Duodenal mucosa (tissue), 2 donors: ENCODE measurements at regions not wholly inside any gene's neighbourhood (a gene's known extent, or its start where the extent isn't known, plus 50 kb on each side); places are given as distances from the start of the nearest gene placed in this dataset.

Source experiments
- H3K27ac ChIP-seq: one replicate; pipeline ENCODE4 v1.7.0; 2013; ENCODE audit warnings: low read depth, low read length
- H3K27me3 ChIP-seq, 2 donors: one replicate each; pipeline ENCODE4 v1.7.0; 2013; ENCODE audit warnings: low read length in 2 of 2, control low read depth in 1 of 2; ENCODE audit not compliant: insufficient read depth in 2 of 2, control insufficient read depth in 1 of 2
- H3K36me3 ChIP-seq, 2 donors: one replicate each; pipeline ENCODE4 v1.7.0; 2013; ENCODE audit warnings: low read length in 2 of 2, control low read depth in 1 of 2; ENCODE audit not compliant: insufficient read depth in 2 of 2, control insufficient read depth in 1 of 2
- H3K4me1 ChIP-seq, 2 donors: one replicate each; pipeline ENCODE4 v1.7.0; 2013; ENCODE audit warnings: low read length in 2 of 2, control low read depth in 1 of 2; ENCODE audit not compliant: insufficient read depth in 2 of 2, control insufficient read depth in 1 of 2
- H3K4me3 ChIP-seq, 2 donors: one replicate each; pipeline ENCODE4 v1.7.0; 2013; ENCODE audit warnings: low read length in 2 of 2, low read depth in 1 of 2
- H3K9ac ChIP-seq, 2 donors: one replicate each; pipeline ENCODE4 v1.7.0; 2013; ENCODE audit warnings: low read length in 2 of 2, low read depth in 1 of 2
- H3K9me3 ChIP-seq, 2 donors: one replicate each; pipeline ENCODE4 v1.7.0; 2013; ENCODE audit warnings: low read length in 2 of 2, control low read depth in 1 of 2; ENCODE audit not compliant: control insufficient read depth in 1 of 2

DNA sequence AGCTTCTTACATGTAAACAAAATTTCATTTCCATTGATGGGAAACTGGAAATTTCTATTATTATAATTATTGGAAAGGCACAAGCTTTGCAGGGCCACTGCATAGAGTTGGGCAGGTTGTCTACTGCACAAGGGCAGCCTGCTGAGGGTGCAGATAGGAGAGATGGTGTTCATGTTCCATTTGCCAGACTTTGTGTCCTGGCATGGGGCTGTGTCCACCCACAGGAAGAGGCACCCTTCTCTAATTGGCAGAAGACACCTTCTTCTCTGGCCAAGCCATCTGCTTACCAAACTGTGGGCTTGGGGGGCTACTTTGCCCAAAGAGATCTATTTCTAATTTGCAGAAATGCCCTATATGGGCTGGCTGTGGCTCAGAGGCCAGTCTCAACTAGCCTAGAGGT, 140.7 kb downstream of the GATB start:
- H3K9me3 ChIP-seq, result no peaks in the 10 kb centered on the region
- no peak overlapping the region for H3K9ac ChIP-seq
- no peaks in the 10 kb centered on the region for H3K4me1 ChIP-seq
- no peaks in the 10 kb centered on the region for H3K36me3 ChIP-seq
- no peak overlapping the region for H3K27ac ChIP-seq
- H3K27me3 ChIP-seq, result no peaks in the 10 kb centered on the region
- H3K4me3 ChIP-seq, result no peak overlapping the region
